ENCODE measurements at regions not wholly inside any gene's neighbourhood (a gene's known extent, or its start where the extent isn't known, plus 50 kb on each side); places are given as distances from the start of the nearest gene placed in this dataset.

DNA sequence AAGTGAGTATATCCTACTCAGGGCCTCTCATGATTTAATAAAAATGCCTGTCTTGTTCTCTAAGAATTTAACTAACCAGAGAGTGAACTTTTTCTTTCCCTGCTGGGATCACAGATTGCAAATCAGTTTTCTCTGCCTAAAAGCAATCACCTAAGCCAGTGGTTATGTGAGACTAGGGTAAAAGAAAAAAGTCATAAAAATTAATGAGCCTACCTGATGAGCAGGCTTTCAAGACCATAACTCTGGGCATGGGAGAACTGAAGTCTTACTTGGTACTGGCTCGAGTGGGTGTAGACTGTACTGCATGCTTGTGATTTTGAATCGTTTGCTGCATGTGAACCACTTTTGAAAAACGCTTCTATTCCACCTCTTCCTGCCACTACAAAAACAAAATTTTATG lies 1677.0 kb upstream of the LRRTM1 start:
- no peak for DNase-seq

DNA sequence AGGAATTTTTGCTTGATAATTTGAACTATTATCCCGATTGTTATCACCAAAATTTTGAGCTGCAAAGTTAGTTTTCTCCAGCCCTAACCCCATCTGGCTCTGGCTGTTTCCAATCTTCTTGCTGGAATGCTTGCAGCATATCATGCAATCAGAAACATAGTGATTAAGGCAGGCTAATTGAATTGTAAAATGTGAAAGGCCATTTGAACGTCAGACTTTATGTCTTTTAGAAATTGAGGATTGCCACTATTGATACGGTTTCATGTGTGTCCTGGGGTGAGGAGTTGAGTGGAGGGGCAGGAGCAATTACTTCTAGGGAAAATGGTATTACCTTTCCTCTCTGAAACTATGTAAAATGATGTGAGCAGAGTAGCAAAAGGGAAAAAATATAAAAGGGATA lies 1674.5 kb upstream of the LRRTM1 start:
- DNase-seq: no peak

DNA sequence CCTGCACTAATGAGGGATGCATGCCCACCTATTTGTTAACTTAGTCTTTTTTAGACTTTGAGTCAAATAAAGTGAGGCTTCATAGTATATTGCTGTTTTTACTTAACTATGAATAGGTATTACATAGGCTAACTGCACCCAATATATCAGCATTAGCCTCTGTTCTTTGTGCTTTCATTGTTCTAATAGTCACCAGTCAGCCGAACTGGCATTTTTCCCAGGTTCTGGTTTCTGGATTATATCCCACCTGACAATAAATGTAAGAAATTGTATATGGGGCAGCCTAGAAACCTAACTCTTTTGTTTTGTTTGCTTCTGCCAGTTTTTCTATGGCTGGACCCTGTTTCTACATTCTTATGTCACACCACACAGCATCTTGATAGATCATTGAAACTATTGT lies 1672.4 kb upstream of the LRRTM1 start:
- no peak for DNase-seq

DNA sequence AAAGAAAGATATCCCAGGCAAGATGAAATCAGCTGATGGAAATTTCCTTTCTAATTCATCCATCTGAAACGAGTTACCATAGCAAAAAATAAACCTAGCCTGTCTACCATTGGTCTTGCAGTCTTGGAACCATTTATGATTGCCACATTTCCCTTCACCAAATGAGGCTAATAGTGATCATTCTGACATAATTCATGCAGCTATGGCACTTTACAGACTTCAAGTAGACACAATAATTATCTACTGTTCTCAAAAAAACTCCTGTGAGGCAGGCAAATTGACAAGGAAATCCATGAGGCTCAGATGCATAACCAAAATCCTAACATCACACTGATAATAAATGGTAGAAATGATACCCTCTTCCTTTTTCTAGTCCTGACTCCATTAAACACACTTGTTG lies 1669.7 kb upstream of the LRRTM1 start:
- no peak for DNase-seq

DNA sequence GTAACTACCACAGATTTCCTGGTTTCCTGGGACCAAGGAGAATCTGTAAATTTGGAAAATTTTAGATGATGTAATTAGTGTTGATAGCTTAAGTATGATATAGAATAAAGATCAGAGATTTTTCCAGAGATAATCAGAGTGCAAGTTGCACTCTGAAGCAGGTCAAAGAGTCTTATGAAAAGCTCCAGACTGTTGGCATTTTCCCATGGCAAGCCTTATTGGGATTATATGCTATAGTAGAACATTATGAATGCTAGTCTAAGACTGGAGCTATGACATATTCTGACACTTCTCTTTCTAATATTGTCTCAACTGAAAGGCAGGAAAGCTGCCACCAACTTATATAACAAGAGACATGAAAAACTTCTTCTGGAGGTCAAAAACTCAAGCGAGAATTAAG lies 1638.3 kb upstream of the LRRTM1 start:
- no peak for DNase-seq

DNA sequence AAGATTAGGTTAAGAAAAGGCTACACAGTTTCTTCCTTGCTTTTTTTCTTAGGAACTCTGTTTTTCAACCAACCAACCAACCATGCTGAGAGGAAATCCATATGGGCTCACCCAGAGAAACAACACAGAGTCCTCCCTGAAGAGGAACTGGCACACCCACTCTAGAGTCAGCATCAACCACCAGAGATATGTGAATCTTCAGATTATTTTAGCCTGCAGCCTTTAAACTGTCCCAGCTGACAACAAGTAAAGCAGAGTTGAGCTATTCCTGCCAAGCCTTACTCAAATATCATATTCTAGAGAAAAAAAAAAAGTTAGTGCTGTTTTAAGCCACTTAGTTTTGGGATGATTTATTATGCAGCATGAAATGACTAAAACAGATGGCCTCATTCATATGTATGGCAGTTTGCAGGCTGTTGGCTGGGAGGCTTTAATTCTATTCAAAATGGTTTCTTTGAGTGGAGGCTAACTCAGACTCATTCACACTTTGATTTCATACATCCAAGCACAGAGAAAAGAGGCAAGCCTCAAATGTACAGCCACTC lies 1637.7 kb upstream of the LRRTM1 start:
- DNase-seq: no peak

DNA sequence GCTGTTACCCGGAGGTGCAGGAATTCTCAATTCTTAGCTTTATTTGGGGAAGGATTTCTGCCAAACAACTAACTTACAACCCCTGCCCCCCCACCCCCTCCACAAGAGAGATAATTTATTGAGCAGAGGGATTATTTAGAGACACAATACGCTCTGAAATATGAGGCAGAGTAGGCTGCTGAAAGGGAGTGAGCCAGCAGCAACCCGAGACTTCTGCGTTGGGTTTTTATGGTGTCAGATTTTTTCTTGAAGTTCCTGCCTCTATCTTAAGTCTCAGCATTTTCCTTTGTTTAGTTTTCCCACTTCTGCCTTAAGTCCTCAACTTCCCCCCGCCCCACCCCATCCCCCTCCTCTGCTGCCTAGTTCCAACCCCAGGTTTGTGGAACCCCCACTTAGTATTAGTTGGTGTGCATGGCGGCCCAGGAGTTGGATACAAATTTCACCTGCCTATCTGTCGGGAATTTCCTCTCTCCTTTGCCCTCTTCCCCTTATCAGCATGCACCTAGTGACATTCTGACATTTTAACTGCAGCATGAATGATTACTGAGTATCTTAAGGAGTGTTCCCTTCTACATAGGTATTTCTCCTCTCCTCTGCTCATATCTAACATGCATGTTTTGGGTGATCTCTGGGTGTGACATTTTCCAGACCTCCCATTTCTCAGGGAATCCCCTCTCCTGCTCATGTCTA lies 1635.9 kb upstream of the LRRTM1 start:
- no peak for DNase-seq

DNA sequence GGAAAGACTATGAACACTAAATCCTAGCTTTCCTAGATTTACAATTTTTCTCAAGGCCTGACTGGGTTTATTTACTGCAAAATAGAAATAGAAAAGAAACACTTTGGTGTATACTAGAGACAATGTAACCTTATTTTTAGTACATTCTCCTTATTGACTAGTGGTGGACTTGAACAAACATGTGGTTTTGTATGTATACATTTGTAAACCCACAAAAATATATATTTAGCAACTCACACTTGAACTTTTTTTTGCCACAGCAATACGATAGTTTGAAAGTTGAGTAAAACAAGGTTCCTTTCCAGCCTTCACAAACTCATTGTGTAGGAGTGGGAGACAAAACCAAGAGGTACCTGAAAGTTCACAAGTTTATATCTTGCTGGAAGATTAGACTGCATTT lies 1633.4 kb upstream of the LRRTM1 start:
- no peak for DNase-seq

DNA sequence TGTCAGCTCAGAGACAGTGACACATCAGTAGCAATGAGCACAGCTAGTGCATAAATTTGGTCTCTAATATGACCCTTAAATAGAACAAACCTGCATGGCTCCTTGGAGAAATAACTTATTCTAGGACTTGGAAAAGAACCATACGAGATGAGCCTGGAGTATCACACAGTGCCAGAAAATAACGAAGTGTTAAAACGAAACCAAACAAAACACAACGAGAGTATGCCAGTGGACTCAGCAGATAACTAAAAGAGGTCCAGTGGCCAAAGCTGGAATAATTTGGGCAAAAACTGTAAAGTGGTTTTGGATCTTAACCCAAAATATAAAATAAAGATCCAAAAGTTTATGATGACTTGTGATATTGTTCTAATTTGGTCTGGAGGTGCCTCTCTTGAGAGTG lies 1599.0 kb upstream of the LRRTM1 start:
- no peak for DNase-seq

DNA sequence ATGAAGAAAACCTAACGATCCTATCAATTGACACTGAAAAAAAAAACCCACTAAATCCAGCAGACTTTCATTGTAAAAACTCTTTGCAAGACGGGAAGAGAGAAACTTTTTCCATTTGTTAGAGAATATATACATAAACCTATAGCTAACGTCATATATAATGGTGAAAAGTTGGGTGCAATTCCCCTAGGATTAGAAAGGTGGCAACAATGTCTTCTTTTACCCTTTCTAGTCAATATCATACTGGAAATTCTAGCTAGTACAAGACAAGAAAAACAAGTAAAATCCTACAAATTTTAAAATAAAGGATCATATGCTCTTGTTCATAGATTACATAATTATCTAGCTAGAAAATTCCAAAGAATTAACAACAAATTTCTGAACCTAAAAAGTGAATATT lies 1596.5 kb upstream of the LRRTM1 start:
- no peak for DNase-seq

DNA sequence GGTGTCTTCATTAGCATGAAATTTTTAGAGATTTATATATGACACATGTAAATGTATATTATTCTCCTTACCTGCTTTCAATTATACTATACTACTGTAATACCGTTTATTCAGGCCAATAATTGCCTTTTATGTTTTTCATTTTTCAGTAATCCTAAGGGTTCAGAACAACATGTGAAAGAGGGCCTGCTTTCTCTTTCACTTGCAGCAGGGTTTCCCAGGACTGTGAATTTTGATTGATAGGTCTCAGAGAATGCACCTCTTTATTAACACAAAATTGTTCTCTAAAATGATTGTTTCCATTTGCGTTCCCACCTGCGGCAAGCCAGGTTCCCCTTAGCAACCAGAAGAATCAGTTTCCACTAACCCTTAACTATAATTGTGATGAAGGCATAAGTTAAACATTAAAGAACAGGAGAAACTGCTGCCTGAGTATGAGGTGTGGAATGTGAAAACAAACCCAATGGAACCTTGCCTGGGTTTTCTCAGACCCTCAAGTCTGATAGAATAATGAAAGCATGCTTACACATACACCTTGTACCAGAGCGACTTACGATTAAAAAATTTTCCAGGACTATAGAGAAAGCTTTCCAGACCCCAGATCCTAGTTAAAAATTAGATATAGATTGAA lies 1591.2 kb upstream of the LRRTM1 start:
- DNase-seq: no peak

DNA sequence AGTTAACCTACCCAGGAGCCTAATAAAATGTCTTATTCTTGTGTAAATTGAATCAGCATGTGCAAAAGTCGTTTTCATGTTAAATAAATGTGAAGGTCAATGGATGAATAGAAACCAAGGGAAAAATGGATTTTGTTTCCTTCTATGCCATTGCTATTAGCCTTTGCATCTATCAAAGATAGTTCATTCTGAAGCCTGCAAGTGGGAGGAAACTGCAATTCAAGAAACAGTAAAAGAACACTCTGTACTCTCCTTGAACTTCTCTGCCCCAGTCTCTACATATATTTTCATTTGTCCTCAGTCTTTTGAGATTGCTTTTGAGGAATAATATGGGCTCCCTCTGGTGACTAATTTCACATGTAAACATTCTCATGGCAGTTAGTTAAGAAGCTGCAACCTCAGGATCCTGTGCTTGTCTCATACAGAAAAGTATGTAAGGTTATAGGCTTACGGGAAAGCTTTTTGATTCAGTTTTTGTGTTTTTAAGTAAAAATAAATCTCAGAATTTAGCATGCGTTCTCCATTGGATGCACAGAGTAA lies 1590.0 kb upstream of the LRRTM1 start:
- DNase-seq: no peak

DNA sequence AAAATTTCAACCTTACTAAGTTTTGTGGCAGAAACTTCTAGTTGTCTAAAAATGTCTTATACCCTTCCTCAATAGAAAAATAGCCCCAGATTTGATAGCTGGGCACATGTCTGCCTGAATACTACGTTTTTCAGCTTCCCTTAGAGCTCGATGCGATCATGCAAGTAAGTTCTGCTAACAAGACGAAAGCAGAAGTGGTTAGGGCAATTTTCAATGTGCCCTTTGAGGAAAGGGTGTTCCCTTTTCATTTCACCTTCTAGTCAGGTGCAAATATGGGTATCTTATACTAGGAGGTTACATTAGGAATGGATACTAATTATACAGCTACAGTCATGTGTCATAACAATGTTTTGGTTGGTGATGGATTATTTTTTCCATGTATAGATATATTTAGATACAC lies 1572.1 kb upstream of the LRRTM1 start:
- no peak for DNase-seq

DNA sequence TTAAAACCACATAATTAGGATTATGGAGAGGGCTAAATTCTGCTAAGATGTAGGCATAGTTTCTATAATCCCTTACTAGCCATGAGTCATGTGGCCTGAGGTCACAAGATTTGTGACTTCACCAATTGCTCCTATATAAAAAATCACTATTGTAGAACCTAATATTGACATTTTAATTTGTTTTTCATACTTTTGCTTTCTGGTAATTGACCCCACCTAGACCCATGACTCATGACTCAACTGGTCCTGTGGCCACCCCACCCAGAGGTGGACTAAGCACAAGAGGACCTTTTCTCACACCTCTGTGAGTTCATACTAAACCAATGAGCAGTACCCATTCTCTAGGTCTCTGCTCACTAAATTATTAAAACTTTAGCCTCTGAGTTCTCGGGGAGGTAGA lies 1567.5 kb upstream of the LRRTM1 start:
- no peak for DNase-seq

DNA sequence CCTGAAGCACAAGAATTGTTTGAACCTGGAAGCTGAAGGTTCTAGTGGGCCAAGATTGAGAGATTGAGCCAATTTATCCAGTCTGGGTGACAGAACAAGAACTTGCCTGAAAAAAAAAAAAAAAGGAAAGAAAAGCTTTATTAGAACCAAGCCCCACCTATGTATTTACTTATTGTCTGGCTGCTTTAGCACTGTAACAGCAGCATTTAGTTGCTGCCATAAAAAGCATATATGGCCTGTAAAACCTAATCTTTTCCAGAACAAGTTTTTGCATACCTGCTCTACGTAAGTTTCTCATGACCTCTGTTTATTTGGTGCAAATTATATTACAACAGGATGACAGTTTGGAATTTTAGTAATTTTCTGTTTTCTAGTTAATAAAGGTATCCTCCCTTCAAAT lies 1565.6 kb upstream of the LRRTM1 start:
- DNase-seq: no peak

DNA sequence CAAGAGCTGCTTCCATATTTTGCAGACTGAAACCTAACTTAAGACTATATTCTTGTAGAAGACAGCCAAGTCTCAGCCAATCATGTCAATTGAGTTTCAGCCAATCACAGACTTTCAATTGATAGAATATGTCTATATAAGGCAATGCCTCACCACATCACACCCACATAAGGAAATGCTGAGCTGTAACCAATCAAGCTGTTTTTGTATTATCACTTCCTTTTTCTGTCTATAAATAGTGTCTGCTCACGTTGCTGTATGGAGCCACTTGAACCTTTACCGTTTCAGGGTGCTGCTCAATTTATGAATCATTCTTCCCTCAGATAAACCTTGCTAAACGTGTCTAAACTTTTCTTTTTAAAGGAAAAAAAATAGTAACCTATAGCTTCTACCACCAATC lies 1554.4 kb upstream of the LRRTM1 start:
- DNase-seq: no peak

DNA sequence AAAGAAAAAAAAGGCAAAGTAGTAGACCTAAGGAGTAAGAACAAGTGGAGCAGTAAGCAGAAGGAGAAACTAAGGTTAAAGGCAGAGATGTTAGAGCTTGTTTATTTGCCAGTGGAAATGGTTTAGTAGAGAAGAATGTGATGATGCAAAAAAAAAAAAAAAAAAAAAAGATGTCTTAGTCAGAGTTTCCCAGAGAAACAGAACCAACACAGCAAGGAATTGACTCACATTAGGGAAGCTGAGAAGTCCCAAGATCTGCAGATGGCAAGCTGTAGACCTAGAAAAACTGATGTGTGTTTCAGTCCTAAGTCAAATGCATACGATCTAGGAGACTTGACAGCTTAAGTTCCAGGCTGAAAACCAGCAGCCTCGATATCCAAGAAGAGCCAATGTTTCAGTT lies 1548.8 kb upstream of the LRRTM1 start:
- DNase-seq: no peak

DNA sequence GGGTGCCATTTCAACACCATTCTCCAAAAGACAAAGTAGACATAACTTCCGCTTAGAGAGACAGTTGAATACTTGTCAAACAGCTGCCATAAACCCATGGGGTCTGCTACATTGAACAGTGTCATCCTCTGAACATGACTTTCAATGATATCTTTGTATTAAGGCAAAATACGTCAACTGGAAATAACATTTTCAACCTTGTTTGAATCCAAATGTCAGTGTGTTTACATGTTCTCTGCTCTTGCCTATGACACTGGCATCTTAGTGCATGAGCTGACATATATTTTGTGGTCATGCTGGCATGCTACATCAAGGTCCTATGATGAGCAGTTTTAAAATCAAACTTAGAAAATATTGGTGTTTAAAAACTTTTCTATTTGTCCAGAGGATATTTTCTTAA lies 1548.1 kb upstream of the LRRTM1 start:
- DNase-seq: no peak

DNA sequence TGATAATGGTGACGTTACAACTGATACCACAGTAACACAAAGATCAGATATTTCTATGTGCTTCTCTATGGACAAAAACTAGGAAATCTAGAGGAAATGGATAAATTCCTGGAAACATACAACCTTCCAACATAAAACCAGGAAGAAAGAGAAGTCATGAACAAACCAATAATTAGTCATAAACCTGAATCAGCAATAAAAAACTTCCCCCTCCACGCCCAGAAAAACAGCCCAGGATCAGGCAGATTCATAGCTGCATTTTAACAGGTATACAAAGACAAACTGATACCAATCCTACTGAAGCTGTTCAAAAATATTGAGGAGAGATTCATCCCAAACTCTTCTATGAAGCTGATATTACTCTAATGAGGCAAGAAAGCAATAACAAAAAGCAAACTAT lies 1535.2 kb upstream of the LRRTM1 start:
- DNase-seq: no peak

DNA sequence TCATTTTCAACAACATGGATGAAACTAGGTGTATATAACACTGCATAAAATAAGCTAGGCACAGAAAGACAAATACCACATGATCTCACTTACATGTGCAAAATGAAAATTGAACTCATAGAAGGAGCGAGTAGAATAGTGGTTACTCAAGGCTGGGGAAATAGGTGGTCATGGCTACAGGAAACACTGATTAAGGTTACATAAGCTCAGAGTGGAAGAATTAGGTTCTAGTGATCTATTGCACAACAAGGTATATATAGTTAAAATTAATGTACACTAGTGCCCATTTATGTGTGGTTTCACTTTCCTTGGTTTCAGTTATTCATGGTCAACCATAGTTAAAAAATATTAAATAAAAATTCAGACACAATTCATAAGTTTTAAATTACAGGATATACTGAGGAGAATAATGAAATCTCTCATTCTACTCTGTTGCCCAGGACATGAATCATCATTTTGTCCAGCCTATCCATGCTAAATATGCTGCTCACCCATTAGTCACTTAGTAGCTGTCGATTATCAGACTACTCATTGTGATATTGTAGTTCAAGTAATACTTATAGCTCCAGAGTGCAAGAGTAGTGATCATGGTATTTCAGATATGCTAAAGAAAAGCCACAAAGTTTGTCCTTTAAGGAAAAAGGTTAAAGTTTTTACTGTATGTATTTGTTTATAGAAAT lies 1530.9 kb upstream of the LRRTM1 start:
- no peak for DNase-seq

DNA sequence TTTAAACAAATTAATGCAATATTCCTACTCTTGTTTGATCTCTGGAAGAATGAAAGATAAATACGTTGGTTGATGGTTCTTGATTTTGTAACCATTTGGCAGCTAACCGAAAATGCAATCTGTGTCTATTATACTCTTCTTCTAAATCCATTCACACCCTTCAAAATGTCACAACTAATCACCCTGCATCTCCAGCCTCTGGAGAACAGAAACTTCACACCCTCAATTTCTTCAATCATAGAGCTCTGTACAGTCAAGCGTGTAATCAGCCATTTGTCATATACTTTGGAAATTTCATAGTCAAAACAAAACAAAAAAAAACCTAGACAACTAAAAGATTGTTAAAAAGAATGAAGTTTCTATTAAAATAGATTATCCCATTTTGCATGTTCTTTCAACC lies 1482.3 kb upstream of the LRRTM1 start:
- no peak for DNase-seq

DNA sequence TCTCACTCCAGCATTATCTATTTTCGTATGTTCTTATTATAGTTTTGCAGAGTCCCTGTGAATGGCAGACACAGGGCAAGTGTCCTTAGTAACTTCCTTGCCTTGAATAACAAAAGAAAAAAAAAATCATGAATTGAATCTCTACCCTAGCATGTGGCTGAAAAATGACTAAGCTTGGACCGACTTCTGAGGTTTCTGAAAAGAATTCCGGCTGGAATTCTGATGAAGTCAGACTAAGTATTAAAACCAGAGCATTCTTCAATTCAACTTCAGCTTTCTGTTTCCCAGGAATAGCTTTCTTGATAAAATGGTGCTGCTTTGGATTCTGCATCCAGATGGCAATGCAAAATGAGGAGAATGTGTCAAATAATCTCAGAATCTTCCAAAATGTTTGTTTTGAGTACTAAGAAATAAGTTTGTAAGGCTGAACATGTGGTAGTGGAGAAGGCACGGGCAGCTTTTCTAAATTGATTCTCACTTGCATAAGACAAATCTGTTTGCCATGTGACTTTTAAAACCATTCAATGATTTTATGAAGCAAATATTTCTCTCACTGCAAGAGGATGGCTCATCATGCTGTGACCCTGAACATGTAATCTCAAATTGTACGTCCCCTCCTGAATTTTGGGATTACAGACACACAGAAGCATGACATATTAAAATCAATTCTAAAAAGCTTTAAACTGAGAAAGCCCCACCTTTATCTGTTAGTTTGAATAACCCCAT lies 1462.8 kb upstream of the LRRTM1 start:
- no peak for DNase-seq

DNA sequence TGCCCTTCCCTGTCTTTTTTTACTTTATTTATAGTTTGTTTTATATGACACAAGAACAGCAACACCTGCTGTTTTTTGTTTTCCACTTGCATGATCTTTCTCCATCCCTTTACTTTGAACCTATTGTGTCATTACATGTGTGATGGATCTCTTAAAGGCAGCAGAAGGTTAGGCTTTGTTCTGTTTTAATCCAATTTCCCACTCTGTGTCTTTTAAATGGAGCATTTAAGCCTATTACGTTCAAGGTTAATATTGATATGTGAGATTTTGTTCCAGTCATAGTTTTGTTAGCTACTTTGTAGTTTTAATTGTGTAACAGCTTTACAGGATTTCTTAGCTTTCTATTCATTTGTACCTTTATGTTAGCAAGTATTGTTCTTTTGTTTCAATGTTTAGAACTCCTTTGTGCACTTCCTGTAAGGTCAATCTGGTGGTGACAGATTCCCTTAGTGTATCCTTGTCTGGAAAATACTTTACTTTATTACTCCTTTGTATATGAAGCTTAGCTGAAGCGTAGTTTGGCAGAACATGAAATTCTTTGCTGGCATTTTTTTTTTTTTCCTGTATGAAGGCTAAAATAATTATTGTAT lies 1443.0 kb upstream of the LRRTM1 start:
- no peak for DNase-seq

Measured in GDM1 (cell line).